Loucy (cell line): ENCODE measurements at regions not wholly inside any gene's neighbourhood (a gene's known extent, or its start where the extent isn't known, plus 50 kb on each side); places are given as distances from the start of the nearest gene placed in this dataset.

Experiments used
- H2AFZ ChIP-seq: fragments of 200-600 bp; sonication (generic); 2 replicates; pipeline ENCODE4 v1.6.0; 2016; ENCODE audit warnings: antibody characterized with exemption, mild to moderate bottlenecking, low read length, moderate library complexity
- H3F3A ChIP-seq: fragments of 200-600 bp; 2 replicates; pipeline ENCODE4 v1.6.0; 2016; ENCODE audit warnings: antibody characterized with exemption, low read depth, mild to moderate bottlenecking
- H3K27me3 ChIP-seq: fragments of 200-600 bp; sonication (generic); 2 replicates; pipeline ENCODE4 v1.6.1; 2014; ENCODE audit warnings: low read length, mild to moderate bottlenecking; ENCODE audit not compliant: insufficient read depth, poor library complexity, severe bottlenecking
- H3K36me3 ChIP-seq: fragments of 200-600 bp; sonication (generic); 2 replicates; pipeline ENCODE4 v1.6.1; 2016; ENCODE audit warnings: low read length; ENCODE audit not compliant: insufficient read depth
- H3K4me1 ChIP-seq: fragments of 200-600 bp; sonication (generic); 2 replicates; pipeline ENCODE4 v1.5.1; 2014; ENCODE audit warnings: low read length, mild to moderate bottlenecking; ENCODE audit not compliant: insufficient read depth, poor library complexity, severe bottlenecking
- H3K4me2 ChIP-seq: fragments of 200-600 bp; sonication (generic); 2 replicates; pipeline ENCODE4 v1.6.0; 2014; ENCODE audit warnings: antibody characterized with exemption, low read length, low read depth, mild to moderate bottlenecking; ENCODE audit not compliant: poor library complexity, severe bottlenecking
- H3K4me3 ChIP-seq: fragments of 200-600 bp; sonication (generic); 2 replicates; pipeline ENCODE4 v1.5.1; 2014; ENCODE audit warnings: low read length, mild to moderate bottlenecking, mixed read lengths; ENCODE audit not compliant: poor library complexity, severe bottlenecking
- H3K79me2 ChIP-seq: fragments of 200-600 bp; sonication (generic); 2 replicates; pipeline ENCODE4 v1.6.1; 2014; ENCODE audit warnings: low read length; ENCODE audit not compliant: insufficient read depth
- H3K9ac ChIP-seq: fragments of 200-600 bp; sonication (generic); 2 replicates; pipeline ENCODE4 v1.6.0; 2014; ENCODE audit warnings: mild to moderate bottlenecking, low read depth, low read length, moderate library complexity; ENCODE audit not compliant: poor library complexity, severe bottlenecking
- H3K9me2 ChIP-seq: fragments of 200-600 bp; sonication (generic); replicated peaks from 2 replicates; pipeline ENCODE4 v1.6.1; 2016; ENCODE audit warnings: low read depth, low read length, mixed read lengths
- H3K9me3 ChIP-seq: fragments of 200-600 bp; sonication (generic); 2 replicates; pipeline ENCODE4 v1.6.1; 2014; ENCODE audit warnings: mild to moderate bottlenecking, antibody characterized with exemption, low read length, low read depth; ENCODE audit not compliant: insufficient read depth
- H4K20me1 ChIP-seq: fragments of 200-600 bp; sonication (generic); 2 replicates; pipeline ENCODE4 v1.6.0; 2014; ENCODE audit warnings: antibody characterized with exemption, low read length, mild to moderate bottlenecking; ENCODE audit not compliant: insufficient read depth, poor library complexity, severe bottlenecking
- CTCF ChIP-seq: fragments of 200-600 bp; sonication (generic); conservative IDR thresholded peaks from 2 replicates; pipeline ENCODE4 v1.5.1; 2014; ENCODE audit warnings: mild to moderate bottlenecking, antibody characterized with exemption, low read length
- EZH2phosphoT487 ChIP-seq: fragments of 200-600 bp; IDR thresholded peaks from 2 replicates; pipeline ENCODE4 v1.6.1; 2018; ENCODE audit warnings: antibody characterized with exemption, mild to moderate bottlenecking, moderate library complexity, borderline replicate concordance

GRCh38 chr6:19731282-19731681, 105.9 kb upstream of the ID4 start:
- no peaks in the 10 kb centered on the region for H3K9me2 ChIP-seq
- no peak overlapping the region for H3K4me2 ChIP-seq
- H3K27me3 ChIP-seq, result no peaks in the 10 kb centered on the region
- no peak overlapping the region for H2AFZ ChIP-seq
- TF ChIP-seq CTCF, result no peak
- no peak overlapping the region for H3K9ac ChIP-seq
- 0 out of 2 replicates have a peak, but pooled peaks cover 5% of the 10 kb centered on the region for H3K9me3 ChIP-seq
- H3K36me3 ChIP-seq, result no peaks in the 10 kb centered on the region
- H3F3A ChIP-seq, result no peaks in the 10 kb centered on the region
- H4K20me1 ChIP-seq, result no peaks in the 10 kb centered on the region
- no peaks in the 10 kb centered on the region for H3K79me2 ChIP-seq
- H3K4me1 ChIP-seq, result no peaks in the 10 kb centered on the region
- H3K4me3 ChIP-seq, result no peak overlapping the region

- no peak overlapping the region for H3K4me3 ChIP-seq
- no peak overlapping the region for H3K9ac ChIP-seq
These were observed 103.1 kb upstream of the ID4 start for GRCh38 chr6:19734061-19734460.

GRCh38 chr6:19734519-19734918, 102.7 kb upstream of the ID4 start:
- Histone ChIP-seq H3K4me3 (no peak overlapping the region), H3K9ac (no peak overlapping the region), H3K4me2 (no peak overlapping the region), H3K79me2 (no peaks in the 10 kb centered on the region), H3F3A (no peaks in the 10 kb centered on the region), H3K9me2 (no peaks in the 10 kb centered on the region), H2AFZ (no peak overlapping the region), H3K4me1 (no peaks in the 10 kb centered on the region), H3K27me3 (no peaks in the 10 kb centered on the region), H3K9me3 (0 out of 2 replicates have a peak, but pooled peaks cover 5% of the 10 kb centered on the region), H4K20me1 (no peaks in the 10 kb centered on the region), H3K36me3 (no peaks in the 10 kb centered on the region)
- no peak for TF ChIP-seq CTCF
- no peak for TF ChIP-seq EZH2phosphoT487

More at GRCh38 chr6:19734061-19734460, 103.1 kb upstream of the ID4 start:
- no peaks in the 10 kb centered on the region for H3K27me3 ChIP-seq
- H3K36me3 ChIP-seq, result no peaks in the 10 kb centered on the region
- 0 out of 2 replicates have a peak, but pooled peaks cover 5% of the 10 kb centered on the region for H3K9me3 ChIP-seq
- no peaks in the 10 kb centered on the region for H3F3A ChIP-seq
- TF ChIP-seq CTCF (no peak), EZH2phosphoT487 (no peak)
- no peaks in the 10 kb centered on the region for H3K4me1 ChIP-seq
- H3K4me2 ChIP-seq, result no peak overlapping the region
- H3K9me2 ChIP-seq, result no peaks in the 10 kb centered on the region
- no peak overlapping the region for H2AFZ ChIP-seq
- no peaks in the 10 kb centered on the region for H4K20me1 ChIP-seq
- H3K79me2 ChIP-seq, result no peaks in the 10 kb centered on the region
